Right atrium auricular region (tissue), 2 donors: ENCODE measurements at regions not wholly inside any gene's neighbourhood (a gene's known extent, or its start where the extent isn't known, plus 50 kb on each side); places are given as distances from the start of the nearest gene placed in this dataset.

Experiments used
- DNase-seq: peaks from one replicate; pipeline ENCODE4 v3.0.0-alpha.2; 2019; ENCODE audit warnings: low spot score
- H3K27ac ChIP-seq, 2 donors: fragments of 200-600 bp; sonication (generic); 1 replicate in 1 of 2; 2 replicates in 1 of 2; pipeline ENCODE4 v1.5.1; 2016 to 2019
- H3K27me3 ChIP-seq, 2 donors: fragments of 200-600 bp; sonication (generic); one replicate each; pipeline versions ENCODE4 v1.5.1 to v1.6.0; 2017 to 2019
- H3K36me3 ChIP-seq: fragments of 200-600 bp; sonication (generic); one replicate; pipeline ENCODE4 v1.5.1; 2016
- H3K4me1 ChIP-seq, 2 donors: fragments of 200-600 bp; sonication (generic); one replicate each; pipeline versions ENCODE4 v1.5.1 to v1.6.0; 2017 to 2019
- H3K4me3 ChIP-seq, 2 donors: fragments of 200-600 bp; sonication (generic); 1 replicate in 1 of 2; 2 replicates in 1 of 2; pipeline ENCODE4 v1.5.1; 2017 to 2019; ENCODE audit warnings: mild to moderate bottlenecking in 1 of 2, moderate library complexity in 1 of 2
- H3K9me3 ChIP-seq, 2 donors: fragments of 200-600 bp; sonication (generic); one replicate each; pipeline ENCODE4 v1.5.1; 2019
- TF ChIP-seq, protein P1 (sequence below), 2 donors: fragments of 200-600 bp; sonication (generic); IDR thresholded peaks; one replicate each; pipeline ENCODE4 v1.5.1; 2019; ENCODE audit warnings: antibody characterized with exemption in 2 of 2

DNA sequence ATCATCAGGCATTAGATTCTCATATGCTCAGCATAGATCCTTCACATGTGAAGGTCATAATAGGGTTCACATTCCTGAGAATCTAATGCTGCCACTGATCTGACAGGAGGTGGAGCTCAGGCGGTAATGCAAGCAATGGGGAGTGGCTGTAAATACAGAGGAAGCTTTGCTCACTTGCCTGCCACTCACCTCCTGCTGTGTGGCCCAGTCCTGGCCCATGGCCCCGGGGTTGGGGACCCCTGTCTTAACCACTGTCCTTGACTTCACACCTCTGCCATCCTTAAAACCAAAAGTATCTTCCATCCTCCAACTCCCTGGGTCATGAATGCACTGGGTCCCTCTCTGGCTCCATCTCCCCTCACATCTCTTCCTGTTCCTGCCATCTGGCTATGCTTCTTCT is 129.1 kb downstream of the HMX1 start:
- H3K4me3 ChIP-seq, result no peak overlapping the region
- TF ChIP-seq, protein P1, sequence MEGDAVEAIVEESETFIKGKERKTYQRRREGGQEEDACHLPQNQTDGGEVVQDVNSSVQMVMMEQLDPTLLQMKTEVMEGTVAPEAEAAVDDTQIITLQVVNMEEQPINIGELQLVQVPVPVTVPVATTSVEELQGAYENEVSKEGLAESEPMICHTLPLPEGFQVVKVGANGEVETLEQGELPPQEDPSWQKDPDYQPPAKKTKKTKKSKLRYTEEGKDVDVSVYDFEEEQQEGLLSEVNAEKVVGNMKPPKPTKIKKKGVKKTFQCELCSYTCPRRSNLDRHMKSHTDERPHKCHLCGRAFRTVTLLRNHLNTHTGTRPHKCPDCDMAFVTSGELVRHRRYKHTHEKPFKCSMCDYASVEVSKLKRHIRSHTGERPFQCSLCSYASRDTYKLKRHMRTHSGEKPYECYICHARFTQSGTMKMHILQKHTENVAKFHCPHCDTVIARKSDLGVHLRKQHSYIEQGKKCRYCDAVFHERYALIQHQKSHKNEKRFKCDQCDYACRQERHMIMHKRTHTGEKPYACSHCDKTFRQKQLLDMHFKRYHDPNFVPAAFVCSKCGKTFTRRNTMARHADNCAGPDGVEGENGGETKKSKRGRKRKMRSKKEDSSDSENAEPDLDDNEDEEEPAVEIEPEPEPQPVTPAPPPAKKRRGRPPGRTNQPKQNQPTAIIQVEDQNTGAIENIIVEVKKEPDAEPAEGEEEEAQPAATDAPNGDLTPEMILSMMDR (IDR thresholded peaks at IDR 0.05), result no peak
- no peaks in the 10 kb centered on the region for H3K4me1 ChIP-seq
- H3K27ac ChIP-seq, result no peak overlapping the region
- no peaks in the 10 kb centered on the region for H3K27me3 ChIP-seq
- no peaks in the 10 kb centered on the region for H3K9me3 ChIP-seq
- no peaks in the 10 kb centered on the region for H3K36me3 ChIP-seq
- no peak for DNase-seq

DNA sequence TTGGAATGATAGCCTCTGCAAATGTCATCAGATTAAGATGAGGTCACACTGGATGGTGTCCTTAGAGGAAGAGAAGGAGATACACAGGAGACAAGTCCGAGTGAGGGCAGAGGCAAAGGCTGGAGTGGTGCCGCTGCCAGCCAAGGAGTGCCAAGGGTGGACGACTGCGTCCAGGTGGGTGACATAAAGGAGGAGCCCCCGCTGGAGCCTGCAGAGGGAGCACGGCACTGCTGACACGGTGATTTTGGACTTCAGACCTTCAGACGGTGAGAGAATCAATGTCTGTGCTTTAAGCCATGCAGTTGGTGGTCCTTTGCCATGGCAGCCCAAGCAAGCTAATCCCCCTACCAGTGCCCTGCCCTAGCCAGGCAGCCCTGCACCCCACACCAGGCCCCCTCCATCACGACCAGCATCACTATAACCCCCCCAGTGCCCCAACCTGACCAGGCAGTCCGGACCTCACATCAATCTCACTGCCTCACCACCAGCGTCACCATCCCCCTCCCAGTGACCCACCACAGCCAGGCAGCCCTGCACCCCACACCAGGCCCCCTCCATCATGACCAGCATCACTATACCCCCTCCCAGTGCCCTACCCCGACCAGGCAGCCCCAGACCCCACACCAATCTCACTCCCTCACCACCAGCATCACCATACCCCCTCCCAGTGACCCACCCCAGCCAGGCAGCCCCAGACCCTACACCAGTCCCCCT is 130.0 kb downstream of the HMX1 start:
- H3K9me3 ChIP-seq, result no peaks in the 10 kb centered on the region
- TF ChIP-seq, protein P1 (IDR thresholded peaks at IDR 0.05), result no peak
- DNase-seq, result no peak
- no peaks in the 10 kb centered on the region for H3K4me1 ChIP-seq
- H3K27me3 ChIP-seq, result no peaks in the 10 kb centered on the region
- H3K36me3 ChIP-seq, result no peaks in the 10 kb centered on the region
- H3K4me3 ChIP-seq, result no peak overlapping the region
- H3K27ac ChIP-seq, result no peak overlapping the region

DNA sequence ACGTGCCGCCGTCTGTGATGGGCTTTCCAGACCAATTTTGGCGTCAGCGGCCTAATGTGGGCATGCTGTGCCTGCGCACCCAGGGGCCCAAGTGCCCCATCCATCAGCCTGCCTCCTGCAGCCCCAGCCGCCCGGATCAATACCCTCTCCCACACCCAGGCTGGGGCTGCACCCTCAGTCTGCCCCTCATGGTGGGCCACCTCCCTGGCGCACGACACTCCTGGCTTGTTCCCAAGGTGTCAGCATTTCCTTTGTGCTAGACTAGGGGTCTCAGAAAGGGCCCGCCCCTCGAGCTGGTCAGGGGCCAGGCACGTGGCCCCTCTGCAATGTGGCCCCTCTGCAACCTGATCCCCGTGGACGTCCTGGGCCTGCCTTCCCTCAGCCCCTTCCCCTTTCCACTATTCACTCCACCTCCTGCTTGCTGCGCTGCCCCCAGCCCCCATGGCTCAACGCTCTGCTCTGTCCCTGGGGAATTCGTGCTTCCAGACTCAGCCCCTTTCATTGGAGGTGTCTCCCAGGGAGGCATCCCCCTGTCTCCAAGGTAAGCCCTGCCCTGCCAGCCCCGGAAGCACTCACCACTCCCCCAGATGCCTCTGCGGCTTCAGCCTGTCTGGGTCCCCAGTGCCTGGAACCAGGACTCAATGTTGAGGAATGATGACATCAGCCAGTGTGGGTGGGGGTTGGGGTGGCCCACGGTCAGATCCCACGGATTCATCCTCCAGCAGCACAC is 130.8 kb downstream of the HMX1 start:
- Histone ChIP-seq H3K27ac (no peak overlapping the region), H3K9me3 (no peaks in the 10 kb centered on the region), H3K4me1 (no peaks in the 10 kb centered on the region), H3K36me3 (no peaks in the 10 kb centered on the region), H3K27me3 (no peaks in the 10 kb centered on the region), H3K4me3 (no peak overlapping the region)
- no peak for DNase-seq
- TF ChIP-seq, protein P1 (IDR thresholded peaks at IDR 0.05), result no peak

DNA sequence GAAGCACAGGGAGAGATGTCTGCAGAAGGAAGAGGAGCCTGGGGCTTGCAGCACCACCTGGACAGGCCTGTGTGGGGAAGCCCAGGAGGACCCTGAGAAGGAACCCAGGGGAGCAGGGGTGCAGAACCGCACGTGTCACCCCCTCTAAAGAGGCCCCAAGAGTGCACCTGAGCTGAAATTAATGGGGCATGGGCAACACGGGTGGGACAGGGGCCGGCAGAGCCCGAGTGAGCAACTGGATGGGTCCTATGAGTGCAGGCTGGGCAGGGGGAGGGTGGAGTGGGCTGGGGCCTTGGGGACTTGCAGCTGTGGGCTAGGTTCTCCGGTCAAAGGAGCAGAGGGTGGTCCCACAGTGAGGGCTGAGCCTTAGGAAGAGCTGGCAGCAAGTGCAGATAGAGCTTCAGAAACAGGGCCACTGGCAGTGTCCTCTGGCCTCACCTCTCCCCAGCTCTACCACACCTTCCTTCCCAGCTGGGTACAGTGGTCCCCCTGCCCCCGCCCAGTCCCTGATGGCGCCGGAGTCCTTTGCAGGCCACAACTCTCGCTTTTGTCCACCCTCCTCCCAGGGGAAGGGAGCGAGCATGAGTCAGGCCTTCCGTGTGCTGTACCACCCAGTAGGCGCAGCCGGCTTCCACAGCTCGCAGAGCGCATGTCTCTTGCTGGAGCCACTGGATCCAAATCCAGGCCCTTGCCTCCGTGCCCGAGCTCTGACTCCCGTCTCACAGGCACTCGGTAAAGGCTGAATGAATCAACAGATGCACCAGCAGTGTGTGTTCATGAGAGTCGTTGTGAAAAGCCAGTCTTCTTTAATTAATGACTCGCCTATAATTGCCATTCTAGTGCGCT is 131.6 kb downstream of the HMX1 start:
- H3K27ac ChIP-seq, result no peak overlapping the region
- H3K27me3 ChIP-seq, result no peaks in the 10 kb centered on the region
- no peaks in the 10 kb centered on the region for H3K36me3 ChIP-seq
- DNase-seq, result peak; percentile 47
- H3K4me1 ChIP-seq, result no peaks in the 10 kb centered on the region
- no peaks in the 10 kb centered on the region for H3K9me3 ChIP-seq
- TF ChIP-seq, protein P1 (IDR thresholded peaks at IDR 0.05), result no peak
- H3K4me3 ChIP-seq, result no peak overlapping the region

DNA sequence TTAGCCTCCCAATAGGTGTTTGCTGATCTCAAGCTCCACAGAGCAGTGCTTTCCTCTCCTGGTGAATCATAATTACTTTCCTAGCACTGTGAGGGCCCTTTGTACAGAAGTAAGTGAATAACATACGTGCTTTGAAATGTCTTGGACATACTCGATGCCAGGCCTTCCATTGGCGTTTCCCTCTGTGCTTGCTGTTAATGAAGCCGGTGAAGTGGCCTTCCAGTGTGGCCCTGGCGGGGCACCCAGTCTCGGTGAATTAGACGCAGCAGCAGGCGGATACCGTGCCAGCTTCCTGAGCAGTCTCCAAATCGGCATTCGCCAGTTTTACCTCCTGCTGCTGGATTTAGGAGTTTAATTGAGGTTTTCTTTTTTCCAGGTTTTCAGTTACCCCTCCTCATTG is 132.3 kb downstream of the HMX1 start:
- peak; percentile 52 for DNase-seq
- H3K9me3 ChIP-seq, result no peaks in the 10 kb centered on the region
- H3K27ac ChIP-seq, result no peak overlapping the region
- H3K4me1 ChIP-seq, result no peaks in the 10 kb centered on the region
- no peaks in the 10 kb centered on the region for H3K27me3 ChIP-seq
- no peaks in the 10 kb centered on the region for H3K36me3 ChIP-seq
- TF ChIP-seq, protein P1 (IDR thresholded peaks at IDR 0.05), result no peak
- no peak overlapping the region for H3K4me3 ChIP-seq
